ENCODE measurements at regions not wholly inside any gene's neighbourhood (a gene's known extent, or its start where the extent isn't known, plus 50 kb on each side); places are given as distances from the start of the nearest gene placed in this dataset.
"Not testable (repeated sequence)": the region's sequence is repeated elsewhere in the genome, so short reads cannot be mapped to it uniquely, and the experiment has no call there.

- no peak for DNase-seq (ENCODE audit: low read depth, low spot score)
Observed at GRCh38 chr22:49395617-49396016, 432.1 kb downstream of the BRD1 start.

DNA sequence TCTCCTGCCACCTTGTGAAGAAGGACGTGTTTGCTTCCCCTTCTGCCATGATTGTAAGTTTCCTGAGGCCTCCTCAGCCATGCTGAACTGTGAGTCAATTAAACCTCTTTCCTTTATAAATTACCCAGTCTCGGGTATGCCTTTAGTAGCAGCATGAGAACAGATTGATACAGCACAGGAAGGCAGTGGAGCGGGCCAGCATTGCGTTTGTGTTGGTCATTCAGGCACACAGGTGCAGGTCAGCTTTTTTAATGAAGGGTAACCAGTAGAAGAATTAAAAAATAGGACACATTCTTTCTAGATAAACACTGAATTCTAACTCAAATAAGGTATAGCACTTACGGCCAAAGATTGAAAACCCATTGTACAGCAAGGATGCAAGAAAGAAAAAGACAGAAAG, 432.6 kb downstream of the BRD1 start:
- DNase-seq (ENCODE audit: low read depth, low spot score) = not testable (repeated sequence)

GRCh38 chr22:49394116-49394785, 433.4 kb downstream of the BRD1 start:
- no peak for DNase-seq (ENCODE audit: low read depth, low spot score)

GRCh38 chr22:49393526-49393925, 434.1 kb downstream of the BRD1 start:
- DNase-seq (ENCODE audit: low read depth, low spot score) = no peak

- DNase-seq (ENCODE audit: low read depth, low spot score) = no peak
Observed at GRCh38 chr22:49392841-49393510, 434.7 kb downstream of the BRD1 start.

GRCh38 chr22:49392247-49392646, 435.4 kb downstream of the BRD1 start:
- no peak for DNase-seq (ENCODE audit: low read depth, low spot score)

- no peak for DNase-seq (ENCODE audit: low read depth, low spot score)
Observed at GRCh38 chr22:49391436-49391835, 436.2 kb downstream of the BRD1 start.

DNA sequence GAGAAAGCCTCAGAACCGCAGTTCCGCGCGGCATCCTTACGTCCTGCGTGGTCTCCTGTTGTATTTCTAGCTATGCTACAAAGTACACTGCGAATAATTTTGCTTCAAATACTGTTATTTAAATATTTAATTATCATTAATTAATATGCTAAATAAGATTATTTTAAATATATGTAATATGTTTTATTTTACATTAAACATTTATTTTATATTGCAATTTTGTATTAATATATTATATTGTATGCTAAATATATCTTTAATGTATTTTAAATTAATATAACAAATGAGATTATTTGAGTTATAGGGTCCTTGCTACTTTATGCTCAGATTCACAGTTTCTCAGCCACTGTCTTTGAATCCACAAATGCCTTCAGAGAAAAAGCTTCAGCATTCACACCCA, 436.7 kb downstream of the BRD1 start:
- DNase-seq (ENCODE audit: low read depth, low spot score) = no peak

DNA sequence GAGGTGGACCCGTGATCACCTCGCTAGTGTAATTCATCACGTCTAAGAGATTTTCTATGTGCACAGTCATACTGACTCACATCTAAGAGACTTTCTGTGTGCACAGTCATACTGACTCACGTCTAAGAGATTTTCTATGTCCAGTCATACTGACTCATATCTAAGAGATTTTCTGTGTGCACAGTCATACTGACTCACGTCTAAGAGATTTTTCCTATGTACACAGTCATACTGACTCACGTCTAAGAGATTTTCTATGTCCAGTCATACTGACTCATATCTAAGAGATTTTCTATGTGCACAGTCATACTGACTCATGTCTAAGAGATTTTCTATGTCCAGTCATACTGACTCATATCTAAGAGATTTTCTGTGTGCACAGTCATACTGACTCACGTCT, 443.8 kb downstream of the BRD1 start:
- DNase-seq (ENCODE audit: low read depth, low spot score) = not testable (repeated sequence)

- DNase-seq (ENCODE audit: low read depth, low spot score) = no peak
Observed at GRCh38 chr22:49382451-49382735, 445.3 kb downstream of the BRD1 start.

GRCh38 chr22:49381595-49382450, 445.9 kb downstream of the BRD1 start:
- DNase-seq (ENCODE audit: low read depth, low spot score) = no peak

GRCh38 chr22:49380828-49381114, 446.9 kb downstream of the BRD1 start:
- no peak for DNase-seq (ENCODE audit: low read depth, low spot score)

DNA sequence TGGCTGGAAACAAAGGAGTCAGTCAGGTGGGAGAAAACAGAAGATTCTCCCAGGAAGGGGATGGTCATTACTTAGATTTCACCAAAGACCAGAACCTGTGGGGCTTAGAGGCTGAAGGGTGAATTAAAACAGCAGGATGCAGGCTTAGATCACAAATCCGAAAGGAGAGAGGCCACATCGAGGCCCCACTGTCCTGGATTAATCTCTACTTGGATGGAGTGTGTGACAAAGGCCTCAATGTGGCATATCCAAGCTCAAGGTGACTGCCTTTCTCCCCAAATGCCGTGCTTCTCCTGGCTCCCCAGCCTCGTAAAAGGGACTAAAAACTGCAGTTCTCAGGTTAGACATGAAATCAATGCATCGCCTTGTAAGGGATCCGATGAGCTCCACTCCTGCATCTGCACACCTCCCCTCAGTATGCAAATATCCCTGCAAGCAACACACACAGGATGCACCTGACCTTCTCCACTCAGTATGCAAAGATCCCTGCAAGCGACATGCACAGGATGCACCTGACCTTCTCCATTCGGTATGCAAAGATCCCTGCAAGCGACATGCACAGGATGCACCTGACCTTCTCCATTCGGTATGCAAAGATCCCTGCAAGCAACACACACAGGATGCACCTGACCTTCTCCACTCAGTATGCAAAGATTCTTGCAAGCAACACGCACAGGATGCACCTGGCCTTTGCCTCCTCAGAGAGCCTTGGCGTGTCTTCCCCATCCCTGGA, 447.4 kb downstream of the BRD1 start:
- no peak for DNase-seq (ENCODE audit: low read depth, low spot score)

DNA sequence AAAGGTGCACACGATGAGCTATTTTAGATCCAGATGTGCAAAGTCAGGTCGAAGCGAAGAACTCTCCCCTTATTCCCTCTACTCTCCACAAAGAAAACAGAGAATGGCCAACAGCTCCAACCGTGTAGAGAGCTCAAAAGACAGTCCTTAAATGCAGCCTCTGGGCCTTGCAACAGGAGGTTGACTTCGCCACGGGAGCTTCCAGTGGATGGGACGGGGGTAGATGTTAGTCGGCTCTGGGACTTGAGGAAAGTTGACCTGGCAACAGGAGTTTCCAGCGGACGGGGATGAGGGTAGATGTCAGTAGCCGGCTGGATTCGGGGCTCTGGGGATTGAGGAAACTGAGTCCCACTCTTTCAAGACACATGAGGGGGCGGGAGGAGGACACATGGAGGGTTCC, 450.4 kb downstream of the BRD1 start:
- no peak for DNase-seq (ENCODE audit: low read depth, low spot score)

DNA sequence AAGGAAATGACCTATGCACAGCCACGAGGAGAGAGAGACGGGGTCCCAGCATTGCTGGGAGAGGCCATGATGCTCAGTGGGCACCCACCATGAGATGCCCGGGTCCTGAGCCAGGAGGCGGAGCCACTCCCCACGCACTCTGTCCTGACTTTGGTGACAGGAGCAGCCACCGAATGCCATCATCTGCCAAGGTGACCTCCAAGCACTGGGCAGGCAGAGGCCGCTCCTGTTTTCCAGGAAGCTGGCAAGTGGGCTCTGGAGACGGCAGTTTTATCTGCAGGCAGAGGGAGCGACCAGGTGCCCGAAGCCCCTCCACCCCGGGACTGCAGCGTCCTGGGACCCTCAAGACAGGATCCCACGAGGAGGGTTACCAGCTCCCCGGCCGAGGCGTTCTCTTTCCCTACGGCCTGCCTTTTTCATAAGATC, 453.9 kb downstream of the BRD1 start:
- DNase-seq (ENCODE audit: low read depth, low spot score) = no peak

GRCh38 chr22:49373289-49373666, 454.4 kb downstream of the BRD1 start:
- no peak for DNase-seq (ENCODE audit: low read depth, low spot score)

DNA sequence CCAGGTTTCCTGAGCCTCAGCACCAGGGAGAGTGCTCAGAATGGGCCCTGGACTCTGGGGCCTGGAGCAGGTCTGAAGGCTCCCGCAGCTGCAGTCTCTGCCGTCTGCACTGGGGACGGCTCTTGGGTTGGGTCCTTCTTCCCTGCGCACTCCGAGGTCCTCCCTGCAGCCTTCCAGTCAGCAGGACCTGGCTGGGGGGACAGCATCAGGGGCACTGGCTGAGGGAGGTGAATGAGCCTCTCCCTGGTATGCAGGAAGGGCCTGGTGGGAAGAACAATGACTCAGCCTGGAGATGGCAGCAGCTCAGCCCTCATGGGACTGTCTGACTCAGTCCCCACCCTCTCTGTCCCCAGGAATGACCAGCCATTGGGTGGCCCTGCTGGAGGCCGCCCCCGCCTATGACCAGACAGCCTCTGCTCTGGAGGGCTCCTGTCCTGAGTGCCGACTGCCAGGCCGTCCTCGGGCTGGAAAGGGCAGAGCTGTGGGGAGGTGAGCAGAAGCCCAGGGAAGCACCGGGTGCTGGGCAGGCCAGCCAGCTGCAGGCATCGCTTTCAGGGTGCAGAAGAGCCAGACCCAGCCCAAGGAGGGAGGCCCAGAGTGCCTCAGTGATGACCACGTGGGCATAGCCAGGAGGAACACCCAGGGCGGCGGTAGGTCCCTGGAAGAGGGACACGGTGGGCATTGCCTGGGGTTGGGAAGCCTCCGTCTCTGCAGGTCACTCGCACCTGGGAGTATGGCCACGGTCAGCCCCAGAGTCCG, 455.0 kb downstream of the BRD1 start:
- no peak for DNase-seq (ENCODE audit: low read depth, low spot score)

GRCh38 chr22:49372111-49372529, 455.6 kb downstream of the BRD1 start:
- no peak for DNase-seq (ENCODE audit: low read depth, low spot score)

- DNase-seq (ENCODE audit: low read depth, low spot score) = no peak
Observed at GRCh38 chr22:49371325-49372110, 456.2 kb downstream of the BRD1 start.

DNA sequence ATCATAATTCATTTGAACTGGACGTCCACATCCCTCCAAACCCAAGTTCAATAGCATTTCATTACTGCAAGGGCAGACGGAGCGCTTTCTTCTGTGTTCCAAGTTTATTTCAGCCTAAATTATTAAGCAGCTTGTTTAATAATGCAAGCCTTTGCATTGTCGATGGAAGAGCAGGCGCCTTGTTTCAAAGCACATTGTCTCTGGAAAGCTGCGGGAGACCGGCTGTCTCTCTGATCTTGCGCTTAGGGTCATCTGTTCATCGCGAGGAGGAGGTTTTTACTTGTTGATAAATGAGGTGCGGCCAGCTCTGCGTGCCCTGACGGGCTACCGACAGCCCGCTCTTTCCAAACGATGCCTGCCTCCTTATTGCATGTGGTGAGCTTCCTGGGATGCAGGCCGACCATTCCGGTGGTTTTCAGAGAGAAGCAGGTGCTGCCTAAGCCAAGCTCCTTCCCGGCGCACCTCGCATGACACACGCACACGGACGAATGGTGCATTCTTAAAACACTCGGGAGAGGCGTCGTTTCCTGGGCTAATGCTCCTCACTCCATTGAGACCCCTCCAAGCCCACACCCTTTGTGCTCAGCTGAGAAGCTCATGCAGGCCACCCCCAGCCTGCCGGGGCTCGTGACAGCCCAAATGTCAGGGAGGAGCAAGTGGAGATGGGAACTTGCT, 456.9 kb downstream of the BRD1 start:
- DNase-seq (ENCODE audit: low read depth, low spot score) = no peak
